ENCODE measurements at regions not wholly inside any gene's neighbourhood (a gene's known extent, or its start where the extent isn't known, plus 50 kb on each side); places are given as distances from the start of the nearest gene placed in this dataset.

- Histone ChIP-seq H3K27me3 (replicated peaks; ENCODE audit: insufficient read depth) (no peaks in the 10 kb centered on the region), H3K36me3 (ENCODE audit: low read depth) (no peaks in the 10 kb centered on the region), H4K20me1 (ENCODE audit: insufficient read depth) (no peaks in the 10 kb centered on the region), H3K9me3 (ENCODE audit: low read depth) (no peaks in the 10 kb centered on the region), H3K4me2 (ENCODE audit: unreplicated experiment) (no peak overlapping the region), H3K27ac (no peak overlapping the region), H3K4me1 (ENCODE audit: insufficient read depth) (no peaks in the 10 kb centered on the region), H3F3A (ENCODE audit: insufficient read depth) (no peaks in the 10 kb centered on the region), H3K79me2 (ENCODE audit: insufficient read depth) (no peaks in the 10 kb centered on the region), H3K9ac (no peak overlapping the region), H3K4me3 (no peak overlapping the region), H3K9me2 (ENCODE audit: insufficient read depth) (no peaks in the 10 kb centered on the region), H2AFZ (no peak overlapping the region)
- WGBS, 2 experiments (ENCODE audit: low coverage in 1 of 2, low lambda C conversion rate in 2 of 2, missing lambda C conversion rate in 2 of 2), result 15 to 18% methylated on average over 8 of the region's 8 CpGs
- no peak for DNase-seq
- TF ChIP-seq EZH2 (IDR thresholded peaks at IDR 0.05; ENCODE audit: insufficient read depth, poor library complexity, severe bottlenecking) (no peak), EZH2phosphoT487 (IDR thresholded peaks at IDR 0.05; ENCODE audit: insufficient read depth, low read depth) (no peak)
- in situ Hi-C loops (cut with MboI), result no loop called here
Measured at GRCh38 chr16:6977916-6978315, 354.7 kb upstream of the RBFOX1 start.

- in situ Hi-C loops (cut with MboI), result no loop called here
- Histone ChIP-seq H3K36me3 (ENCODE audit: low read depth) (no peaks in the 10 kb centered on the region), H3K27ac (no peak overlapping the region), H3K4me1 (ENCODE audit: insufficient read depth) (no peaks in the 10 kb centered on the region), H3K27me3 (replicated peaks; ENCODE audit: insufficient read depth) (no peaks in the 10 kb centered on the region), H3K9ac (no peak overlapping the region), H2AFZ (no peak overlapping the region), H3K79me2 (ENCODE audit: insufficient read depth) (no peaks in the 10 kb centered on the region), H3F3A (ENCODE audit: insufficient read depth) (no peaks in the 10 kb centered on the region), H3K9me3 (ENCODE audit: low read depth) (no peaks in the 10 kb centered on the region), H3K4me2 (ENCODE audit: unreplicated experiment) (no peak overlapping the region), H3K9me2 (ENCODE audit: insufficient read depth) (no peaks in the 10 kb centered on the region), H4K20me1 (ENCODE audit: insufficient read depth) (no peaks in the 10 kb centered on the region), H3K4me3 (no peak overlapping the region)
- 21 to 30% methylated on average over 7 of the region's 7 CpGs for WGBS, 2 experiments (ENCODE audit: low coverage in 1 of 2, low lambda C conversion rate in 2 of 2, missing lambda C conversion rate in 2 of 2)
- no peak for DNase-seq
- TF ChIP-seq EZH2 (IDR thresholded peaks at IDR 0.05; ENCODE audit: insufficient read depth, poor library complexity, severe bottlenecking) (no peak), EZH2phosphoT487 (IDR thresholded peaks at IDR 0.05; ENCODE audit: insufficient read depth, low read depth) (no peak)
Measured at GRCh38 chr16:6977291-6977690, 355.4 kb upstream of the RBFOX1 start.

DNA sequence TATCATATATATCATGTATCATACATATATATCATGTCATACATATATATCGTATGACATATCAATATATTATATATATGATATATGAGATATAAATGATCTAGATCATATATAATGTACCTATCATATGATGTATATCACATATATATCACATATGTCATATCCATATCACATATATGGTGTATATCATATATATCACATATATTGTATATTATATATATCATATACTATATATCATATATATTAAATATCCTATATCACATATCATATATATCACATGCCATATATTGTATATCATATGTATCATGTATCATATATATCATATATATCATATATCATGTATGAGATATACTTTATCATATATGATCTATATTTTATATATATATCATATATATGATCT, 355.9 kb upstream of the RBFOX1 start:
- in situ Hi-C loops (cut with MboI), result no loop called here
- no peak for DNase-seq
- H3K9ac ChIP-seq, result no peak overlapping the region
- H3K4me1 ChIP-seq (ENCODE audit: insufficient read depth), result no peaks in the 10 kb centered on the region
- no peaks in the 10 kb centered on the region for H3K9me3 ChIP-seq (ENCODE audit: low read depth)
- H3K4me2 ChIP-seq (ENCODE audit: unreplicated experiment), result no peak overlapping the region
- no peaks in the 10 kb centered on the region for H4K20me1 ChIP-seq (ENCODE audit: insufficient read depth)
- no peak overlapping the region for H3K27ac ChIP-seq
- TF ChIP-seq EZH2 (IDR thresholded peaks at IDR 0.05; ENCODE audit: insufficient read depth, poor library complexity, severe bottlenecking) (no peak), EZH2phosphoT487 (IDR thresholded peaks at IDR 0.05; ENCODE audit: insufficient read depth, low read depth) (no peak)
- no peak overlapping the region for H3K4me3 ChIP-seq
- H3K79me2 ChIP-seq (ENCODE audit: insufficient read depth), result no peaks in the 10 kb centered on the region
- 63 to 68% methylated on average over 1 of the region's 1 CpG for WGBS, 2 experiments (ENCODE audit: low coverage in 1 of 2, low lambda C conversion rate in 2 of 2, missing lambda C conversion rate in 2 of 2)
- H3F3A ChIP-seq (ENCODE audit: insufficient read depth), result no peaks in the 10 kb centered on the region
- H2AFZ ChIP-seq, result no peak overlapping the region
- H3K9me2 ChIP-seq (ENCODE audit: insufficient read depth), result no peaks in the 10 kb centered on the region
- no peaks in the 10 kb centered on the region for H3K36me3 ChIP-seq (ENCODE audit: low read depth)
- no peaks in the 10 kb centered on the region for H3K27me3 ChIP-seq (replicated peaks; ENCODE audit: insufficient read depth)

- Histone ChIP-seq H3K79me2 (ENCODE audit: insufficient read depth) (no peaks in the 10 kb centered on the region), H3K27me3 (replicated peaks; ENCODE audit: insufficient read depth) (no peaks in the 10 kb centered on the region), H4K20me1 (ENCODE audit: insufficient read depth) (no peaks in the 10 kb centered on the region), H3K4me2 (ENCODE audit: unreplicated experiment) (no peak overlapping the region), H3K9me2 (ENCODE audit: insufficient read depth) (no peaks in the 10 kb centered on the region), H3K9ac (no peak overlapping the region), H3K4me3 (no peak overlapping the region), H3K27ac (no peak overlapping the region), H2AFZ (no peak overlapping the region), H3F3A (ENCODE audit: insufficient read depth) (no peaks in the 10 kb centered on the region), H3K9me3 (ENCODE audit: low read depth) (no peaks in the 10 kb centered on the region), H3K36me3 (ENCODE audit: low read depth) (no peaks in the 10 kb centered on the region), H3K4me1 (ENCODE audit: insufficient read depth) (no peaks in the 10 kb centered on the region)
- TF ChIP-seq EZH2phosphoT487 (IDR thresholded peaks at IDR 0.05; ENCODE audit: insufficient read depth, low read depth) (no peak), EZH2 (IDR thresholded peaks at IDR 0.05; ENCODE audit: insufficient read depth, poor library complexity, severe bottlenecking) (no peak)
- in situ Hi-C loops (cut with MboI), result no loop called here
- WGBS, 2 experiments (ENCODE audit: low coverage in 1 of 2, low lambda C conversion rate in 2 of 2, missing lambda C conversion rate in 2 of 2), result 10 to 13% methylated on average over 3 of the region's 3 CpGs
- DNase-seq, result no peak
Measured at GRCh38 chr16:6970171-6970857, 362.3 kb upstream of the RBFOX1 start.

Measured in GM23248 (cell line).